ENCODE measurements at regions not wholly inside any gene's neighbourhood (a gene's known extent, or its start where the extent isn't known, plus 50 kb on each side); places are given as distances from the start of the nearest gene placed in this dataset.
"Not testable (repeated sequence)": the region's sequence is repeated elsewhere in the genome, so short reads cannot be mapped to it uniquely, and the experiment has no call there.

- Histone ChIP-seq H3K9me3 (ENCODE audit: control insufficient read depth, low read length) (no peaks in the 10 kb centered on the region), H3K36me3 (ENCODE audit: control insufficient read depth, insufficient read depth, low read length) (no peaks in the 10 kb centered on the region), H3K4me3 (ENCODE audit: low read length) (no peak overlapping the region), H3K27me3 (ENCODE audit: control insufficient read depth, insufficient read depth, low read length) (no peaks in the 10 kb centered on the region), H3K4me1 (ENCODE audit: control insufficient read depth, insufficient read depth, low read length) (no peaks in the 10 kb centered on the region), H3K9ac (ENCODE audit: low read length) (no peak overlapping the region)
Observed at GRCh38 chr16:79995315-79995714, 394.8 kb upstream of the MAF start.

GRCh38 chr16:79994418-79994817, 393.9 kb upstream of the MAF start:
- H3K27me3 ChIP-seq (ENCODE audit: control insufficient read depth, insufficient read depth, low read length) = no peaks in the 10 kb centered on the region
- no peak overlapping the region for H3K4me3 ChIP-seq (ENCODE audit: low read length)
- no peaks in the 10 kb centered on the region for H3K36me3 ChIP-seq (ENCODE audit: control insufficient read depth, insufficient read depth, low read length)
- no peak overlapping the region for H3K9ac ChIP-seq (ENCODE audit: low read length)
- no peaks in the 10 kb centered on the region for H3K9me3 ChIP-seq (ENCODE audit: control insufficient read depth, low read length)
- H3K4me1 ChIP-seq (ENCODE audit: control insufficient read depth, insufficient read depth, low read length) = no peaks in the 10 kb centered on the region

- H3K9me3 ChIP-seq (ENCODE audit: control insufficient read depth, low read length) = no peaks in the 10 kb centered on the region
- no peak overlapping the region for H3K4me3 ChIP-seq (ENCODE audit: low read length)
Observed at GRCh38 chr16:79993629-79994209, 393.2 kb upstream of the MAF start.

GRCh38 chr16:79991969-79992368, 391.4 kb upstream of the MAF start:
- Histone ChIP-seq H3K36me3 (ENCODE audit: control insufficient read depth, insufficient read depth, low read length) (no peaks in the 10 kb centered on the region), H3K9me3 (ENCODE audit: control insufficient read depth, low read length) (no peaks in the 10 kb centered on the region), H3K4me3 (ENCODE audit: low read length) (no peak overlapping the region), H3K27me3 (ENCODE audit: control insufficient read depth, insufficient read depth, low read length) (no peaks in the 10 kb centered on the region), H3K9ac (ENCODE audit: low read length) (no peak overlapping the region), H3K4me1 (ENCODE audit: control insufficient read depth, insufficient read depth, low read length) (no peaks in the 10 kb centered on the region)

More at GRCh38 chr16:79993629-79994209, 393.2 kb upstream of the MAF start:
- Histone ChIP-seq H3K4me1 (ENCODE audit: control insufficient read depth, insufficient read depth, low read length) (no peaks in the 10 kb centered on the region), H3K9ac (ENCODE audit: low read length) (no peak overlapping the region), H3K27me3 (ENCODE audit: control insufficient read depth, insufficient read depth, low read length) (no peaks in the 10 kb centered on the region), H3K36me3 (ENCODE audit: control insufficient read depth, insufficient read depth, low read length) (no peaks in the 10 kb centered on the region)

- Histone ChIP-seq H3K9ac (ENCODE audit: low read length) (no peak overlapping the region), H3K27me3 (ENCODE audit: control insufficient read depth, insufficient read depth, low read length) (no peaks in the 10 kb centered on the region), H3K4me1 (ENCODE audit: control insufficient read depth, insufficient read depth, low read length) (no peaks in the 10 kb centered on the region), H3K36me3 (ENCODE audit: control insufficient read depth, insufficient read depth, low read length) (no peaks in the 10 kb centered on the region), H3K9me3 (ENCODE audit: control insufficient read depth, low read length) (no peaks in the 10 kb centered on the region), H3K4me3 (ENCODE audit: low read length) (no peak overlapping the region)
Observed at GRCh38 chr16:79988721-79989220, 388.2 kb upstream of the MAF start.

- Histone ChIP-seq H3K9me3 (ENCODE audit: control insufficient read depth, low read length) (no peaks in the 10 kb centered on the region), H3K9ac (ENCODE audit: low read length) (no peak overlapping the region), H3K4me1 (ENCODE audit: control insufficient read depth, insufficient read depth, low read length) (no peaks in the 10 kb centered on the region), H3K4me3 (ENCODE audit: low read length) (no peak overlapping the region), H3K27me3 (ENCODE audit: control insufficient read depth, insufficient read depth, low read length) (no peaks in the 10 kb centered on the region), H3K36me3 (ENCODE audit: control insufficient read depth, insufficient read depth, low read length) (no peaks in the 10 kb centered on the region)
Observed at GRCh38 chr16:79988089-79988488, 387.6 kb upstream of the MAF start.

- Histone ChIP-seq H3K36me3 (ENCODE audit: control insufficient read depth, insufficient read depth, low read length) (no peaks in the 10 kb centered on the region), H3K9ac (ENCODE audit: low read length) (no peak overlapping the region), H3K4me3 (ENCODE audit: low read length) (no peak overlapping the region), H3K4me1 (ENCODE audit: control insufficient read depth, insufficient read depth, low read length) (no peaks in the 10 kb centered on the region), H3K9me3 (ENCODE audit: control insufficient read depth, low read length) (no peaks in the 10 kb centered on the region), H3K27me3 (ENCODE audit: control insufficient read depth, insufficient read depth, low read length) (no peaks in the 10 kb centered on the region)
Observed at GRCh38 chr16:79986352-79986751, 385.8 kb upstream of the MAF start.

- H3K9me3 ChIP-seq (ENCODE audit: control insufficient read depth, low read length) = no peaks in the 10 kb centered on the region
- no peaks in the 10 kb centered on the region for H3K27me3 ChIP-seq (ENCODE audit: control insufficient read depth, insufficient read depth, low read length)
- H3K4me1 ChIP-seq (ENCODE audit: control insufficient read depth, insufficient read depth, low read length) = no peaks in the 10 kb centered on the region
- no peaks in the 10 kb centered on the region for H3K36me3 ChIP-seq (ENCODE audit: control insufficient read depth, insufficient read depth, low read length)
- H3K4me3 ChIP-seq (ENCODE audit: low read length) = no peak overlapping the region
- no peak overlapping the region for H3K9ac ChIP-seq (ENCODE audit: low read length)
Observed at GRCh38 chr16:79985606-79986005, 385.1 kb upstream of the MAF start.

- not testable (repeated sequence) for H3K4me3 ChIP-seq (ENCODE audit: low read length); H3K36me3 ChIP-seq (ENCODE audit: control insufficient read depth, insufficient read depth, low read length); H3K9ac ChIP-seq (ENCODE audit: low read length); H3K9me3 ChIP-seq (ENCODE audit: control insufficient read depth, low read length); H3K4me1 ChIP-seq (ENCODE audit: control insufficient read depth, insufficient read depth, low read length); H3K27me3 ChIP-seq (ENCODE audit: control insufficient read depth, insufficient read depth, low read length)
Observed at GRCh38 chr16:79984149-79984548, 383.6 kb upstream of the MAF start.

GRCh38 chr16:79982862-79983261, 382.3 kb upstream of the MAF start:
- no peak overlapping the region for H3K9ac ChIP-seq (ENCODE audit: low read length)
- no peaks in the 10 kb centered on the region for H3K9me3 ChIP-seq (ENCODE audit: control insufficient read depth, low read length)
- no peaks in the 10 kb centered on the region for H3K27me3 ChIP-seq (ENCODE audit: control insufficient read depth, insufficient read depth, low read length)
- H3K36me3 ChIP-seq (ENCODE audit: control insufficient read depth, insufficient read depth, low read length) = no peaks in the 10 kb centered on the region
- no peak overlapping the region for H3K4me3 ChIP-seq (ENCODE audit: low read length)
- H3K4me1 ChIP-seq (ENCODE audit: control insufficient read depth, insufficient read depth, low read length) = no peaks in the 10 kb centered on the region

- Histone ChIP-seq H3K4me3 (ENCODE audit: low read length) (no peak overlapping the region), H3K9ac (ENCODE audit: low read length) (no peak overlapping the region), H3K9me3 (ENCODE audit: control insufficient read depth, low read length) (no peaks in the 10 kb centered on the region), H3K27me3 (ENCODE audit: control insufficient read depth, insufficient read depth, low read length) (no peaks in the 10 kb centered on the region), H3K36me3 (ENCODE audit: control insufficient read depth, insufficient read depth, low read length) (no peaks in the 10 kb centered on the region), H3K4me1 (ENCODE audit: control insufficient read depth, insufficient read depth, low read length) (no peaks in the 10 kb centered on the region)
Observed at GRCh38 chr16:79982361-79982760, 381.8 kb upstream of the MAF start.

- no peaks in the 10 kb centered on the region for H3K27me3 ChIP-seq (ENCODE audit: control insufficient read depth, insufficient read depth, low read length)
- H3K36me3 ChIP-seq (ENCODE audit: control insufficient read depth, insufficient read depth, low read length) = no peaks in the 10 kb centered on the region
- no peaks in the 10 kb centered on the region for H3K9me3 ChIP-seq (ENCODE audit: control insufficient read depth, low read length)
- H3K4me1 ChIP-seq (ENCODE audit: control insufficient read depth, insufficient read depth, low read length) = no peaks in the 10 kb centered on the region
- no peak overlapping the region for H3K4me3 ChIP-seq (ENCODE audit: low read length)
- no peak overlapping the region for H3K9ac ChIP-seq (ENCODE audit: low read length)
Observed at GRCh38 chr16:79981814-79982213, 381.3 kb upstream of the MAF start.

All from mucosa of stomach (tissue), 1 donor.